ENCODE measurements at regions not wholly inside any gene's neighbourhood (a gene's known extent, or its start where the extent isn't known, plus 50 kb on each side); places are given as distances from the start of the nearest gene placed in this dataset.

DNA sequence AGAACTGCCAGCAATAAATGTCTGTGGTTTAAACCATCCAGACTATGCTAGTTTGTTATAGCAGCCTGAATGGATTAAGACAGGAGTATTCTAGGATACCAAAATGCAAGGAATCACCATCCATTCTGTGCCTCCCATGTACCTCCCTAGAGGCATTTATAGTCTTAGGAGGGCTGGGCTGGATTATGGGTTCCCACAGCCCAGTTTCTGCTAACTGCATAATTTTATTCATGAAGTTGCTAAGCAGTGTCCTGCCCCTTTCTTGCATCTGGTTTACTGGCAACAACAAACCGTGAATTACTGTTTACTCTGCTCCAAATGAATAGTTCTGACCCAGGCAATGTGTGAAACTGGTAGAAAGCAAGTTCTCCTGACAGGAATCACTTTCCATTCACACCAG, 67.1 kb upstream of the PRKX start:
- H3K27ac Mint-ChIP-seq: no peak overlapping the region
- Histone ChIP-seq H3K4me2 (no peak overlapping the region), H3K27me3 (ENCODE audit: insufficient read depth) (no peaks in the 10 kb centered on the region), H3F3A (replicated peaks; ENCODE audit: low read depth) (no peaks in the 10 kb centered on the region), H2AFZ (no peak overlapping the region), H3K79me2 (replicated peaks; ENCODE audit: insufficient read depth) (no peaks in the 10 kb centered on the region), H3K9me2 (ENCODE audit: insufficient read depth) (no peaks in the 10 kb centered on the region), H3K4me3 (no peak overlapping the region), H4K20me1 (replicated peaks; ENCODE audit: insufficient read depth) (no peaks in the 10 kb centered on the region), H3K36me3 (ENCODE audit: insufficient read depth) (no peaks in the 10 kb centered on the region), H3K4me1 (ENCODE audit: insufficient read depth) (no peaks in the 10 kb centered on the region), H3K27ac (ENCODE audit: low read depth) (no peak overlapping the region)
- no peak overlapping the region for H3K4me3 Mint-ChIP-seq
- peaks cover 2% of the 10 kb centered on the region for H3K27me3 Mint-ChIP-seq (ENCODE audit: insufficient read depth, low read depth, poor library complexity)
- TF ChIP-seq, protein P1, sequence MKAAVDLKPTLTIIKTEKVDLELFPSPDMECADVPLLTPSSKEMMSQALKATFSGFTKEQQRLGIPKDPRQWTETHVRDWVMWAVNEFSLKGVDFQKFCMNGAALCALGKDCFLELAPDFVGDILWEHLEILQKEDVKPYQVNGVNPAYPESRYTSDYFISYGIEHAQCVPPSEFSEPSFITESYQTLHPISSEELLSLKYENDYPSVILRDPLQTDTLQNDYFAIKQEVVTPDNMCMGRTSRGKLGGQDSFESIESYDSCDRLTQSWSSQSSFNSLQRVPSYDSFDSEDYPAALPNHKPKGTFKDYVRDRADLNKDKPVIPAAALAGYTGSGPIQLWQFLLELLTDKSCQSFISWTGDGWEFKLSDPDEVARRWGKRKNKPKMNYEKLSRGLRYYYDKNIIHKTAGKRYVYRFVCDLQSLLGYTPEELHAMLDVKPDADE (IDR thresholded peaks at IDR 0.05): no peak
- TF ChIP-seq ZNF331 (CRISPR knock-in tag; IDR thresholded peaks at IDR 0.05; ENCODE audit: low read depth): no peak
- TF ChIP-seq STAT1 (IDR thresholded peaks at IDR 0.05; ENCODE audit: unreplicated experiment): no peak
- peaks cover 13% of the 10 kb centered on the region; the same call in 2 of the 3 replicates for H3K4me1 Mint-ChIP-seq
- no peaks in the 10 kb centered on the region for H3K36me3 Mint-ChIP-seq (ENCODE audit: low read depth)
- no peaks in the 10 kb centered on the region for H3K9me3 Mint-ChIP-seq
- DNase-seq (ENCODE audit: low spot score) (no peak), ATAC-seq (no peak)

GRCh38 chrX:3779546-3779945, 66.1 kb upstream of the PRKX start:
- peaks cover 13% of the 10 kb centered on the region; the same call in 2 of the 3 replicates for H3K4me1 Mint-ChIP-seq
- H3K9me3 Mint-ChIP-seq: no peaks in the 10 kb centered on the region
- no peak overlapping the region for H3K27ac Mint-ChIP-seq

More at GRCh38 chrX:3779546-3779945, 66.1 kb upstream of the PRKX start:
- no peaks in the 10 kb centered on the region for H3K9me2 ChIP-seq (ENCODE audit: insufficient read depth)
- no peak overlapping the region for H3K4me3 ChIP-seq
- TF ChIP-seq ZNF462 (CRISPR knock-in tag; IDR thresholded peaks at IDR 0.05) (no peak), CTCF (conservative IDR thresholded peaks at IDR 0.05; ENCODE audit: low read depth in 2 of 2) (no peak), NANOG (IDR thresholded peaks at IDR 0.05; ENCODE audit: borderline replicate concordance) (no peak), CREB1 (CRISPR knock-in tag; IDR thresholded peaks at IDR 0.05; ENCODE audit: low read depth) (no peak)
- TF ChIP-seq, protein P1 (IDR thresholded peaks at IDR 0.05): no peak
- no peak overlapping the region for H3K4me2 ChIP-seq
- H3F3A ChIP-seq (replicated peaks; ENCODE audit: low read depth): no peaks in the 10 kb centered on the region
- Mint-ChIP-seq H3K36me3 (ENCODE audit: low read depth) (no peaks in the 10 kb centered on the region), H3K4me3 (no peak overlapping the region), H3K27me3 (ENCODE audit: insufficient read depth, low read depth, poor library complexity) (peaks cover 2% of the 10 kb centered on the region)
- no peaks in the 10 kb centered on the region for H3K27me3 ChIP-seq (ENCODE audit: insufficient read depth)
- ATAC-seq (no peak), DNase-seq (ENCODE audit: low spot score) (no peak)
- H3K4me1 ChIP-seq (ENCODE audit: insufficient read depth): no peaks in the 10 kb centered on the region
- H2AFZ ChIP-seq: no peak overlapping the region
- no peaks in the 10 kb centered on the region for H3K79me2 ChIP-seq (replicated peaks; ENCODE audit: insufficient read depth)
- no peak overlapping the region for H3K27ac ChIP-seq (ENCODE audit: low read depth)
- no peaks in the 10 kb centered on the region for H3K36me3 ChIP-seq (ENCODE audit: insufficient read depth)
- H4K20me1 ChIP-seq (replicated peaks; ENCODE audit: insufficient read depth): no peaks in the 10 kb centered on the region
